ENCODE measurements at regions not wholly inside any gene's neighbourhood (a gene's known extent, or its start where the extent isn't known, plus 50 kb on each side); places are given as distances from the start of the nearest gene placed in this dataset.

GRCh38 chr2:100199421-100199820 lies 57.0 kb upstream of the AFF3 start:
- no peak for TF ChIP-seq CTCF (conservative IDR thresholded peaks at IDR 0.05)
- TF ChIP-seq ZFX (IDR thresholded peaks at IDR 0.05) = no peak

All from C4-2B (cell line).